Fibroblast of villous mesenchyme (primary cell): ENCODE measurements at regions not wholly inside any gene's neighbourhood (a gene's known extent, or its start where the extent isn't known, plus 50 kb on each side); places are given as distances from the start of the nearest gene placed in this dataset.
A peak's percentile ranks its signal among the peaks of the same experiment; 100 is the strongest.

Experiments used
- DNase-seq: peaks from one replicate; pipeline ENCODE4 v3.0.0-alpha.2; 2010; ENCODE audit warnings: low read depth
- H3K4me3 ChIP-seq: 2 replicates; pipeline ENCODE4 v1.5.1; 2011; ENCODE audit warnings: low read depth, mild to moderate bottlenecking, low read length
- TF ChIP-seq, protein P1 (sequence below): IDR thresholded peaks from 2 replicates; pipeline ENCODE4 v1.5.1; 2012; ENCODE audit warnings: low read depth, mild to moderate bottlenecking, low read length; ENCODE audit not compliant: insufficient read depth

DNA sequence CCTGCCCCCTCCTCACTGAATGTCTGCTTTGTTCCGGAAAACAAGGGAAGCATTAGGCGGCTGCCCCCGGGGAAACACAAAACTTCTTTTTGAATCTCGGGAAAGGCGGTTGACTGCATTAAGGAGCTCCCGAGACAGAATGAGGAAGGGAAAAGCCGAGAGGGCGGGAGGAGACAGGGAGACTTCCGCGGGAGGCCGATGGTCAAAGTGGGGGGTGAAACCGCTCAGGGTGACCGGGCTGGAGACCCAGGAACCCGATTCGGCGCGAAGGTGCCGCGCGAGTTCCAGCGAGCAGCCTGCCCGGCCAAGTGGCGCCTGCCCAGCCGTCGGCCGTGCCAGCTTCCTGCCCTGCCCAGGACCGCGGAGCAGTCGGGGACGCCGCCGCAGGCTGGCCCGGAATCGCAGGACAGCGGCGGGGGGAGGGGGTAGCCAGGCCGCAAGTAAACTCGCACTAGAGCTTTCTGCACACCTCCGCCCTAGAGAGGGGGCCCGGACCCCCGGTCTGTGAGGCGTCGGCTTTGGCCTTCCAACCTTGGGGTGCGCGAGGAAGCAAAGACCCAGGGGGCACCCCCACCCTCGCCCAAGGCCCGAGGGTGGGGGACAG, 55.1 kb upstream of the BCOR start:
- DNase-seq: no peak
- TF ChIP-seq, protein P1, sequence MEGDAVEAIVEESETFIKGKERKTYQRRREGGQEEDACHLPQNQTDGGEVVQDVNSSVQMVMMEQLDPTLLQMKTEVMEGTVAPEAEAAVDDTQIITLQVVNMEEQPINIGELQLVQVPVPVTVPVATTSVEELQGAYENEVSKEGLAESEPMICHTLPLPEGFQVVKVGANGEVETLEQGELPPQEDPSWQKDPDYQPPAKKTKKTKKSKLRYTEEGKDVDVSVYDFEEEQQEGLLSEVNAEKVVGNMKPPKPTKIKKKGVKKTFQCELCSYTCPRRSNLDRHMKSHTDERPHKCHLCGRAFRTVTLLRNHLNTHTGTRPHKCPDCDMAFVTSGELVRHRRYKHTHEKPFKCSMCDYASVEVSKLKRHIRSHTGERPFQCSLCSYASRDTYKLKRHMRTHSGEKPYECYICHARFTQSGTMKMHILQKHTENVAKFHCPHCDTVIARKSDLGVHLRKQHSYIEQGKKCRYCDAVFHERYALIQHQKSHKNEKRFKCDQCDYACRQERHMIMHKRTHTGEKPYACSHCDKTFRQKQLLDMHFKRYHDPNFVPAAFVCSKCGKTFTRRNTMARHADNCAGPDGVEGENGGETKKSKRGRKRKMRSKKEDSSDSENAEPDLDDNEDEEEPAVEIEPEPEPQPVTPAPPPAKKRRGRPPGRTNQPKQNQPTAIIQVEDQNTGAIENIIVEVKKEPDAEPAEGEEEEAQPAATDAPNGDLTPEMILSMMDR: no peak
- H3K4me3 ChIP-seq: peak overlapping the region; percentile 41

DNA sequence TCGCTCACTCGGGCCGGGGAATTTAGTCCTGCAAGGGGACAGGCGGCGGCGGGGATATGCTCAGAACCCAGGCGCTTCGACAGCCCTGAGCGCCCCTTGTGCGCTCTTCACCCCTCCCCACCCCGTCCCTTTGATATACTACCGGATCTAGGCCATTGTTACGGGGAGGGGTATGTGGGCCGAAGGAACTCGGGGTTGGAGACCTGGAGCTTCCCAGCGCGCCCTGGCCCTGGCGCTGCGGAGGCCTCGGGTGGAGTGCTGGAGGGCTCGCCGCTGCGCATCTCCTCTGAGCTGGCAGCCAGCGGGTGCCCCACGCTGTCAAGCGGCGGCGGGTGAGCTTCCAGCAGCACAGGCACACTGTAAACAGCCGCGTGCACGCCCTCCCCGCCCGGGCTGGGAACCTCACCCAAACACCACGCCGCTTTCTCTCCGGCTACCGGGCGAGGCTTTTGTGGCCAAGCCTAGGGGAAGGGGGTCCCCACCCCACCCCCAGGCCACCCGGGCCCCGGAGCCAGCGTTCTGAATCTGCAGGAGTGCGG, 54.5 kb upstream of the BCOR start:
- TF ChIP-seq, protein P1: no peak
- no peak for DNase-seq
- H3K4me3 ChIP-seq: peak overlapping the region; percentile 6

DNA sequence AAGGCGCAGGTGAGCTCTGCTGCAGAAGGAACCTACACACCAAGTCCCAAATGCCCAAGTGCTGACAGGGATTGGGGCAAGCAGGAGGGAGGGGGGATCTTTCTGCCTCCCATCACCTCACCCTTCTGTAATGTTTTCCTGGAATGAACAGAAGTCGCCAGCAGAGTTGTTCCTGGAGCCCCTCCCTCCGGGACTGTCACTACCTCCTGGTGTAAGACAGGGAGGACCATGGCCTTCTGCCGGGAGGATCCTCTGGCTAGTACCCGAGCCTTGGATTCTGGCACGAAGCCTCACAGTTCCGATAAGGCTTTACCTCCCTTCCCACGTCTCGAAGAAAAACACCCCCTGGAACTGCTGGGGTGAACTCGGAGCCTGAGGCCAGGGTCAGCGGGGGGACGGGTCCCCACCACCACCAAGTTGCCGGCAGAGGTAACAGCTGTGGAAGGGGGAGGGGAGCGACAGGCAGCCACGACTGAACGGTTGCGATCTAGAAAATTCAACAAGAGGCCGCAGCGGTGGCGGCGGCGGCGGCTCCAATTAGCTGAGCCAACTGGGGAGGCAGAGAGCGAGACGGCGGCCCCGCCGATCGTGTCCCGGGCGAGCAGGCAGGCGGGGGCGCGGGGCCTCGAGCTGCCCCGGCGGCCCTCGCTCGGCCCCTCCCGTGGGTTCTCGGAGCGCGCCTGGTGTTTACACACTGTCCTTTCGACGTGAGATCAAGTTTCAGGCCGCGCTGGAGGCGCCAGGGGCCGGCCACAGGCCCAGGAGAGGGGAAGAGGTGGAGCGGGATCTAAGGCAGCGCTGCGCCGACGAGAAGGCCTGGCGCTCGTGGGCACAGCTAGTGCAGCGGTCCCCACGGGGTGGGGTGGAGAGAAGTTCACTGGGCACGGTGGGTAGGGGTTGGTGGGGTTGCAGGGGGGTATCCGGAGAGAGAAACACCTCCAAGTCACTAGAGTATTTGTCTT, 53.7 kb upstream of the BCOR start:
- H3K4me3 ChIP-seq: no peak overlapping the region
- DNase-seq: no peak

DNA sequence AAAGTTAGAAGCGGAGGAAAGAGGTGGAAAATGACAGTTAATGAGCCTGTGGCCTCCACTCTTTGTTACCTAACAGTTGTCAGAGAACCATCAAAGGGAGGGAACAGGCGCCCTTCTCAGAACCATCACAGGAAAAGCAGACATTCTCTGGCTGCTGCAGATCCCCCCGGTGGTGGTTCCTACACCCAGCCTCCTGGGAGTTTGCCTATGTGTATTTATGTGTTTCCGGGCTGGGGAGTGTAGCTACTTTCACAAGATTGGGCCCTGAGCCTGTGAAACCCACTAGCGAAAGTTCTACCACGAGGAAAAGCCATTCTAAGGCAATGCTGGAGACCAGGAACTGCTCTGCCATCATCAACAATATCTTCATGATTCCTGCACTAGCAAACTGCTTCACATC, 52.7 kb upstream of the BCOR start:
- DNase-seq: no peak
- no peak overlapping the region for H3K4me3 ChIP-seq
- TF ChIP-seq, protein P1: no peak

More for the DNA sequence above, 53.7 kb upstream of the BCOR start:
- TF ChIP-seq, protein P1: no peak

DNA sequence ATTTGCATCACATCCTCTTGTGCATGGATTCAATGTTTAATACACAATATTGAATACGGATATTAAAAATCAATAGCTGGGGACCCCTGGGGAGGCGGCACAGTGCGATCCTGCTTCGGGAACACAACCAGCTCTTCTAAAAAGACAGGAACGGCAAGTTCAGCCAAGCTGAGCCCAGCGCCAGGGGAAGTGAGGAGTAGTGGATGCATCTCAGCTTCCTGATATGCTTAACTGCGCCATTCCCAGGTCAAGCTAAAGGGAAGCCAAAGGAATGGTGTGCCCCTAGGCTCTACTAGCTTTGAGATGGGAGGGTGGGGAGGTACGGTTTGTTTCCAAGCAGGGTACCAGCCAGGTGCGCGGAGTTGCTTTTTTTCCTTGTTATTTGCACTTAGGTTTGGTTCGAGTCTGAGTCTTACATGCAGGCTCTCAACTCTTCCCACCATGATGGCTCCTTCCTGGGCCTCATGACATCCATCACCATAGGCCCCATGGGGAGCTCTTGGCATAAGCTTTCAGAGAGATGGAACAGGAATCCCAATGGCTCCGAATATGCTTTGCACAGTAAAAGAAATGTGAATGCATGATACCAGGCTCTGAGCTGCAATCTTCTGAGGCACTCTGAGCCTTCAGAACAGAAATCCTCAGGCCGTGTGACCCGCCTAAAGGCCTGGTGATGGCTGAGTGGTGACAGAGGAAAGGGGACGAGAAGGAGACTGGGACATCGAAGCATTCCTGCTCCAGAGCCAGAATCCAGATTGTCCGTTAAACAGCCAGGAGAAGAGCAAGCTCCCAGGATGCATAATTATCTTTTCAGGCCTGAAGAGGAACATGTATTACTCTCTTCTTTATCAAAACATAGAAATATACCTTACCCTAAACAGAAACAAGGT, 51.8 kb upstream of the BCOR start:
- no peak overlapping the region for H3K4me3 ChIP-seq
- no peak for DNase-seq
- TF ChIP-seq, protein P1: no peak
